Dermis microvascular lymphatic vessel endothelial cell (primary cell): ENCODE measurements at regions not wholly inside any gene's neighbourhood (a gene's known extent, or its start where the extent isn't known, plus 50 kb on each side); places are given as distances from the start of the nearest gene placed in this dataset.
A peak's percentile ranks its signal among the peaks of the same experiment; 100 is the strongest.

Experiments used
- DNase-seq, 2 donors: peaks; one replicate each; pipeline versions ENCODE4 v3.0.0 to v3.0.0-alpha.2; 2010; ENCODE audit warnings: low read depth in 2 of 2

- DNase-seq, result no peak
These were observed 162.2 kb downstream of the GADD45G start for GRCh38 chr9:89766991-89767390.

- DNase-seq, result no peak
These were observed 163.2 kb downstream of the GADD45G start for GRCh38 chr9:89768051-89768450.

- DNase-seq, result no peak
These were observed 163.8 kb downstream of the GADD45G start for GRCh38 chr9:89768650-89769071.

- DNase-seq, result no peak
These were observed 165.8 kb downstream of the GADD45G start for GRCh38 chr9:89770531-89771174.

- DNase-seq, result no peak
These were observed 166.4 kb downstream of the GADD45G start for GRCh38 chr9:89771205-89771604.

- no peak for DNase-seq
These were observed 168.4 kb downstream of the GADD45G start for GRCh38 chr9:89773170-89773569.

GRCh38 chr9:89774858-89775370, 170.1 kb downstream of the GADD45G start:
- no peak for DNase-seq

- DNase-seq, result no peak
These were observed 170.8 kb downstream of the GADD45G start for GRCh38 chr9:89775641-89776040.

GRCh38 chr9:89776795-89777525, 172.1 kb downstream of the GADD45G start:
- no peak for DNase-seq

- no peak for DNase-seq
These were observed 172.7 kb downstream of the GADD45G start for GRCh38 chr9:89777544-89777943.

GRCh38 chr9:89778100-89779090, 173.6 kb downstream of the GADD45G start:
- DNase-seq, result no peak

- no peak for DNase-seq
These were observed 174.8 kb downstream of the GADD45G start for GRCh38 chr9:89779405-89780203.

GRCh38 chr9:89780959-89781358, 176.1 kb downstream of the GADD45G start:
- DNase-seq, result no peak

GRCh38 chr9:89781838-89782540, 177.2 kb downstream of the GADD45G start:
- no peak for DNase-seq

GRCh38 chr9:89786655-89787054, 181.8 kb downstream of the GADD45G start:
- peak in 1 of 2 donors; percentile 15 for DNase-seq

- no peak for DNase-seq
These were observed 182.8 kb downstream of the GADD45G start for GRCh38 chr9:89787595-89787994.

GRCh38 chr9:89788434-89788833, 183.6 kb downstream of the GADD45G start:
- no peak for DNase-seq

GRCh38 chr9:89789922-89790510, 185.2 kb downstream of the GADD45G start:
- no peak for DNase-seq

- DNase-seq, result no peak
These were observed 185.8 kb downstream of the GADD45G start for GRCh38 chr9:89790542-89791109.

- no peak for DNase-seq
These were observed 186.9 kb downstream of the GADD45G start for GRCh38 chr9:89791754-89792153.
